DND-41 (cell line): ENCODE measurements at regions not wholly inside any gene's neighbourhood (a gene's known extent, or its start where the extent isn't known, plus 50 kb on each side); places are given as distances from the start of the nearest gene placed in this dataset.

Experiments used
- ATAC-seq: fragments of 200-7000 bp; cut with Tn5 transposase; 3 replicates; pipeline ENCODE4 v1.9.1; 2021; ENCODE audit warnings: low read depth; ENCODE audit not compliant: insufficient read depth
- DNase-seq: peaks from one replicate; pipeline ENCODE4 v3.0.0-alpha.2; 2020
- H2AFZ ChIP-seq: 2 replicates; pipeline ENCODE4 v1.6.0; 2012; ENCODE audit warnings: low read depth, low read length
- H3K27ac ChIP-seq: 2 replicates; pipeline ENCODE4 v1.5.1; 2012; ENCODE audit warnings: low read length, inconsistent platforms
- H3K27me3 ChIP-seq: fragments of 200-600 bp; sonication (generic); 2 replicates; pipeline ENCODE4 v1.6.0; 2012; ENCODE audit warnings: low read length, mild to moderate bottlenecking, inconsistent platforms; ENCODE audit not compliant: insufficient read depth, poor library complexity
- H3K36me3 ChIP-seq: 2 replicates; pipeline ENCODE4 v1.5.1; 2012; ENCODE audit warnings: low read length, inconsistent platforms; ENCODE audit not compliant: insufficient read depth
- H3K4me1 ChIP-seq: 2 replicates; pipeline ENCODE4 v1.5.1; 2012; ENCODE audit warnings: mild to moderate bottlenecking, low read length; ENCODE audit not compliant: insufficient read depth
- H3K4me2 ChIP-seq: 2 replicates; pipeline ENCODE4 v1.6.0; 2012; ENCODE audit warnings: mild to moderate bottlenecking, moderate library complexity, low read length, inconsistent platforms; ENCODE audit not compliant: insufficient read depth
- H3K4me3 ChIP-seq, 2 experiments: fragments of 200-600 bp in 1 of 2; shearing (Covaris generic) in 1 of 2; 2 replicates each; pipeline ENCODE4 v1.5.1; 2012 to 2016; ENCODE audit warnings: inconsistent platforms in 2 of 2, low read length in 2 of 2, mild to moderate bottlenecking in 2 of 2, low read depth in 1 of 2, moderate library complexity in 1 of 2
- H3K79me2 ChIP-seq: 2 replicates; pipeline ENCODE4 v1.6.0; 2012; ENCODE audit warnings: low read length, inconsistent platforms; ENCODE audit not compliant: insufficient read depth
- H3K9ac ChIP-seq: 2 replicates; pipeline ENCODE4 v1.6.0; 2012; ENCODE audit warnings: low read depth, mild to moderate bottlenecking, inconsistent platforms, low read length, moderate library complexity
- H3K9me3 ChIP-seq: 2 replicates; pipeline ENCODE4 v1.5.1; 2012; ENCODE audit warnings: low read length, moderate library complexity, mild to moderate bottlenecking, inconsistent platforms; ENCODE audit not compliant: insufficient read depth, severe bottlenecking
- H4K20me1 ChIP-seq: 2 replicates; pipeline ENCODE4 v1.6.0; 2012; ENCODE audit warnings: low read length; ENCODE audit not compliant: insufficient read depth
- CTCF ChIP-seq: IDR thresholded peaks from 2 replicates; pipeline ENCODE4 v1.5.1; 2012; ENCODE audit warnings: borderline replicate concordance, low read length, moderate library complexity, mild to moderate bottlenecking; ENCODE audit not compliant: poor library complexity, severe bottlenecking; ENCODE audit errors: extremely low read depth
- EZH2 ChIP-seq: IDR thresholded peaks from 3 replicates; pipeline ENCODE4 v1.6.1; 2012; ENCODE audit warnings: borderline replicate concordance, low read depth, mild to moderate bottlenecking, moderate library complexity, low read length, inconsistent platforms; ENCODE audit not compliant: severe bottlenecking

GRCh38 chr3:163785693-163786092, 1292.6 kb downstream of the SI start:
- peak; percentile 18 for DNase-seq
- peak; percentile 39; the same call in 1 of the 3 replicates for ATAC-seq
- Histone ChIP-seq H3K27me3 (no peaks in the 10 kb centered on the region), H3K9ac (no peak overlapping the region), H4K20me1 (no peaks in the 10 kb centered on the region), H3K9me3 (peaks cover 4% of the 10 kb centered on the region), H3K4me3 (no peak overlapping the region), H3K4me1 (peaks cover 5% of the 10 kb centered on the region; the same call in 1 of the 2 replicates), H3K4me2 (no peak overlapping the region), H3K79me2 (no peaks in the 10 kb centered on the region), H3K36me3 (no peaks in the 10 kb centered on the region), H2AFZ (0 out of 2 replicates have a peak overlapping the region, but pooled peaks have one; percentile 56), H3K27ac (no peak overlapping the region)
- peak; percentile 51 for TF ChIP-seq CTCF
- TF ChIP-seq EZH2, result no peak

DNA sequence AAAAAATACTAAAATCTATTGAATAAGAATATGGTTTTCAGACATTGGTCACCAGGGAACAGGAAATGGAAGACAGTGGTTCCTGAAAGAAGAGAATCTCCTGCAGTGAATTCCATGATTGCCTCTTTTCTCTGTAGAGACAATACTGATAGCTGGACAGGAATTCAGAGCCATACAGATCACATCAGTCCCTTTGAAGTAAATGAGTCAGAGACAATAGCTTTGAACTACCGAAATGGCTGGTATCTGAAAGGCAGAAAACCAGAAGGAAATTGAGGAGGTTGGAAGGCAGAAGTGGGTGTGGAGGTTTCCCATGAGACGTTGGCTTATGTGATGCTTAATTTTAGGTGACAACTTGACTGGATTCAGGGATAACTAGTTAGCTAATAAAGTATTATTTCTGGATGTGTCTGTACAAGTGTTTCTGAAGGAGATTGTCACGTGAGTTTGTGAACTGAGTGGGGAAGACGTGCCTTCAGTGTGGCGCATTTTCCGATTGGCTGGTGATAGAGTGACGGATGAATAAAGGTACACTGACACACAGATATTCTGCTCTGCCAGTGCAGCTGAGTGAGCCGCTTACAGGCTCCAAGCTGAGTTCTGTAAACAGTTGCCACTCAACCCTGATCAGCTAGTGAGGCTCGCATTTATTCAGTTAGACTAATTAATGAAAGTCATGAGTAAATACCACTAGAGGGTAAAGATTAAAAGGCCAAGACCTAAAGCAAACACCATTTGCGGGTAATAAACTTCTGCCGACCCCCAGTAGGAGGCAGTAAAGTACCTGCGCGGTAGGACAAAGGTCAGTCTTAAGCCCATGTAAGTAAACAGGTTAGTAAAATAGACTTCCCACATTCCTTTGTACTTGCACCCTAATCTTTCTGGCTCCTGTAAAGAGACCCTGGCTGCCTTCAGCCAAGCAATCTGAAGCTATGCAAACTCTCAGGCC, 1298.6 kb downstream of the SI start:
- Histone ChIP-seq H3K9ac (no peak overlapping the region), H3K27ac (no peak overlapping the region), H3K4me2 (no peak overlapping the region), H3K4me1 (no peaks in the 10 kb centered on the region), H4K20me1 (no peaks in the 10 kb centered on the region), H3K9me3 (no peaks in the 10 kb centered on the region), H3K27me3 (no peaks in the 10 kb centered on the region), H3K36me3 (no peaks in the 10 kb centered on the region), H3K79me2 (no peaks in the 10 kb centered on the region), H3K4me3 (no peak overlapping the region), H2AFZ (peak overlapping the region; percentile 48)
- no peak for TF ChIP-seq EZH2
- peak; percentile 28 for TF ChIP-seq CTCF
- no peak for DNase-seq
- 0 out of 3 replicates have a peak, but pooled peaks have one; percentile 35 for ATAC-seq

DNA sequence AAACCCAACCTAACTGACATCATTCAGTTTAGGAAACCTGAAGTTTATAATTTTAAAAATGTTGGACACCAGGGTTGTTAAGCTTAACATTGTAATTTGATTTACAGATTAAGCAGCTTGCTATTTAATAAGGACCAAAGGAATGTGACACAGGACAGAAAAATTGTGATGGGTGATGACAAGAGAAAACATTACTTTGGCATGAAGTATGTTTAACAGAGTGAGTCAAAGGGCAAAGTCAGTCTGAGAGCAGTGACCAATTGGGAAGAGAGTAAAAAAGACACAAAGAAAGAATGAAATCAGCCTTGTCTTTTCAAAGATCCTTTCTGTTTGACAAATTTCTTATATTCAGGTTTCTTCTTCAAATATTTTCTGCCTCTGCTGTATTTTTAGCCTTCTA, 1301.6 kb downstream of the SI start:
- no peaks in the 10 kb centered on the region for H3K79me2 ChIP-seq
- no peak overlapping the region for H3K4me2 ChIP-seq
- H3K27ac ChIP-seq, result no peak overlapping the region
- H3K27me3 ChIP-seq, result no peaks in the 10 kb centered on the region
- no peak overlapping the region for H3K9ac ChIP-seq
- H3K4me1 ChIP-seq, result no peaks in the 10 kb centered on the region
- ATAC-seq (no peak), DNase-seq (no peak)
- H3K9me3 ChIP-seq, result no peaks in the 10 kb centered on the region
- H2AFZ ChIP-seq, result no peak overlapping the region
- H3K36me3 ChIP-seq, result no peaks in the 10 kb centered on the region
- H3K4me3 ChIP-seq, result no peak overlapping the region
- TF ChIP-seq EZH2 (no peak), CTCF (no peak)
- no peaks in the 10 kb centered on the region for H4K20me1 ChIP-seq
